ENCODE measurements at regions not wholly inside any gene's neighbourhood (a gene's known extent, or its start where the extent isn't known, plus 50 kb on each side); places are given as distances from the start of the nearest gene placed in this dataset.

DNA sequence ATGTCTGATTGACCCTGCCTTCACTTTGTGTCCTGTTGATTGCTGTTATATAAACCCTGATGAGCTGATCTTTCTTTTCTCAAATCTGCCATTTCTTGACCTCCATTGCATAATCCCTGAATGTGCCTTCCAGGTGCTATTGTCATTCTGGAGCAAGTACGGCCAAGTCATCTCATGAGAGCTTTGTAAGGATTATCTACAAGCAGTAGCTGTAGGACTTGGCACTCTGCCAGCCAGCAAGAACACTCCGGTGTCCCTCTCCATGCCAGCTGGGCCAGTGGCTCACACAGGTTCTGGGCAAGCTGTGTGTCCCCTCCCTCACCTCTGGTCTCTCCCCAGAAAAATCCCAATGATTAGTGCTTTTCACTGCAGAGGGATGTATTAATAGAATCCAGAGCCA, 348.1 kb downstream of the FOXO1 start:
- no peak for DNase-seq

DNA sequence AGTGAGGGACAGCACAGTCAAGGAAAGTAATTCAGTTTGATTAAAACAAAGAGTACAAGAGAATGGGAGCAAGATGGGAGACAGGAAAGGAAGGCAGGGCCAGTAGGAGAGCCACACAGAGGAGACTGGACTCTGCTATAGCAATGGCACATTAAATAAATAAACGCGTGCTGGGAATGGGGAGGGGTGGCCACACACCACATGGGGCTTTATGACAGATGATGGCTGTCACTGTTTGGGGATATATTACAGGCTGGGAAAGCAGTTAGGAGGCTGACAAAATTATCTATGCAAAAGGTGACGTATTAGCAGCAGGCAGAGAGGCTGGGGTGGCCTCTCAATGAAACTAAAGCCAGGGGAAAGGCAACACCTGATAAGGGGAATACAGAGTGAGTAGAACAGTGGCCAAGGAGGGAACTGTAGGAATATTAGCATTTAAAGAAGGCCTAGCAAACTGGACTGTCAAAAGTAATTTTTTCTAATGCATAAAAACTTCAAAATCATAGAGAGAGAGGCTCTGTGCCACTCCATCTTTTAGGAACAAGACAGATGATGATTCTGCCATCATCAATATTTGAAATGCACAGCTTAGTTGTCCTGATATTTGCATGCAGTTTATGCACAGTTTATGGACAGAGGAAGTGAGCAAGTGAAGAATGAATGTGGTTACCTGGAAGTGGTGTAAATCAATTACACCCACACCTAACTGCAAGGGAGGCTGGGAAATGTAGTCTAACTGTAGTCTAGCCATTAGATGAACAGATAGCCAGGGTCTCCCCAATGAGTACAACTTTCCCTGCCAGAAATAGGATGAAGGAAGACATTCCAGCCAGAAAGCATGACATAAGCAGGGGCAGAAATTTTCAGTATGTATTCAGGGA, 346.5 kb downstream of the FOXO1 start:
- DNase-seq = no peak

DNA sequence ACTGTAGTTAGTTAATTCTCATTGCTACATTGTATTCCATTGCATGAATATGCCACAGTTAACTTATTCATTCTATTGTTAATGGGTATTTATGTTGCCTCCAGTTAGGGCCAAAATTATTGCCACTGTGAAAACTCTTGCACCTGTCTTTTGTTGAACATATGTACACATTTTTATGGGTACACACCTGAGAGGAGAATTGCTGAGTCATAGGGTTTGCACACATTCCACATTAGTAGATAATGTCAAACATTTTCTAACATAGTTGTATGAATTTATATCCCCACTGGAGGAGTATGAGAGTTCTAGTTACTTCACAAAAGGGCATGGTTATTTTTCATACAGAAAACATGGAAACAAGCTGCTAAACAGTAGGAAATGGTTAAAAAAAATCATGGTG, 338.4 kb downstream of the FOXO1 start:
- no peak for DNase-seq

DNA sequence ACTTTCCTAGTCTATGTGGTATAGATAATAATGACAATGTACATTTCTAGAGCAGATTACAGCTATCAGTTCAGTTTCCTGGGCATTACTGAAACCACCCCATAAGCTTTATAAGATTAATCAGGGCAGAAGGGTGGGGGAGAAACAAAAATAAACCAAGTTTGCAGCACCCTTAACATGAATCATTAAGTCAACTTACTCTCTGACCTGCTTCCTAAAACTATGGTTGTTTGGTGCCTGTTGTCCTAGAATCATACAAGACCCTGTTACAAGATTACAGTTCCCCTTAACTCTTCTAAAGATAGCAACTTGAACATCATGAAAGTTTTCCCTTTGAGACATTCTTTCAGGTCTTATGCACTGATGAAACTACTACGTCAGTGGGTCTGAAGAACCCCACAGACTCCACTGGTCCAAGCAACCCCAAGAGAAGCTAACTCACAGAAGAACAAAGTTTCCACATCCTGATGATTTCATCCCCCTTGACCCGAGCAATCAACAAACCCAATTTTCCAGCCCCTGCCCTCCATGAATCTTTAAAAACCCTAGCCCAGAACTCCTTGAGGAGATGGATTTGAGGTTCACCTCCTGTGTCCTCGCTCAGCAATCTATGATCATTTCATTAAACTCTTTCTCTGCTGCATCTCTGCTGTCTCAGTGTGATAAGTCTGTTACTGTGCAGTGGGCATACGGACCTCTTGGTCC, 336.5 kb downstream of the FOXO1 start:
- no peak for DNase-seq

DNA sequence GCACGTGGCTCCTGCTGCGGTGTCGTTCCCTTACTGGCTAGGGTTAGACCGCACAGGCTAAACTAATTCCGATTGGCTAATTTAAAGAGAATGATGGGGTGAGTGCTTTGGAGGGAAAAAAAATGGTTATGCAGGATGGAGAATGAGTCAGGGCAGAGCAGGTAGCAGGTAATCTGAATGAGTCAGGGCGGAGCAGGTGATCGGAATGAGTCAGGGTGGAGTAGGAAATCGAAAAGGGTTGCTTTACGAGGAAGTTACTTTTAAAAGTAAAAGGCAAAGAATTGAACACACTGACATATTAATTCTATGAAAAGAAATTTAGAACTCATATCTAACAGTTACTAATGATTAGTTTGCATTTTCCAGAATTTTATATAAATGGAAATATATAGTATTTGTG, 335.5 kb downstream of the FOXO1 start:
- no peak for DNase-seq

DNA sequence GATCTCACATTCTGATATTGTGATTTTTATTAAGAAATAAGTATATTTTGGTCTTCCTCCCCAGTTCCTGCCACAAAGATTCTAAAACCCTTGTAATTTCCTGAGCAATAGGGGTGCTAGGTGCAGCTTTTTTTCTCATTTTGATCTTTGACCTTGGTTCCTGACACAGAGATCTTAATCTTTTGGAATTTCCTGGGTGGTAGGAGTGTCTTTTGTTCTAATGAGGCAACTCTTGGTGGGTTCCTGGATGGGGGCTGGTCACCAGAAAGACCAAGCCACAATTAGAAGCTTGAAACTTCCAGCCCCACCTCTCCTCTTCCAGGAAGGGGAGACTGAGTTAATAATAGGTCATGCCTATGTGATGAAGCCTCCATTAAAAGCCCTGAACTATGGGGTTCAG, 334.6 kb downstream of the FOXO1 start:
- DNase-seq = no peak

DNA sequence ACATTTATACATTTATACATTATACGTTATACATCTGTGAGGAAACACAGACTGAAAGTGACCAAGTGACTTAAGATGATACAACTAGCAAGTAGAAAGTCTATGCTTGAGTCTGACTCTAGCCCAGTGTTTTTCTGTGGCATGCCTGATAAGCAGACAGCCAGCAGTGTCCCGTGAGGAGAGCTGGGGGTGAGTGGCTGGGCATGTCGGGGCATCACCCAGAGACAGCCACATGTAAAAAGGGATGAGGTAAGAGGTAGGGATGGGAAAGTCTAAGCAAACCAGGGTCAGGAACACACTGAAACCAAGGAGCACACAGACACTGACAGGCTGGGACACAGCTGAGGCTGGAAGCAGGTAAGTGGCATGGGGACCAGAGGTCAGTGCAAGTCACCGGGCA, 333.2 kb downstream of the FOXO1 start:
- DNase-seq = no peak

DNA sequence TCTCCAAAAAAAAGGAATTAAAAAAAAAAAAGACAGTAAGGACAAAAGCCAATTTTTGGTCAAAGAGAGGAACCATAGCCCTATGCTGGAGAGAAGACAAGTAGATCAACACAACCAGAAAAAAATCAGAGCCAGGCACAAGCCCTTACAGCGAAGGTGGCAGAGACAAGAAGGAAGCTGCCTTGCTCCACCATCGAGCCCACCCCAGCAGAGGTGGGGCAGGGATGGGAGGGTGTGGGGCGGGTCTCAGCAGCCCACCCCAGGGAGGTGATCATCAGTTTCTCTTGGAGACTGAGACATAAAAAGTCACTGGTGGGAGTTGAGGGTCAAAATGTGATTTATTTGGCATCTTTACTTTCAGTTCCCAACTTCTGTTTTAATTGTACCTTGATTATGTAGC, 332.4 kb downstream of the FOXO1 start:
- DNase-seq = no peak

DNA sequence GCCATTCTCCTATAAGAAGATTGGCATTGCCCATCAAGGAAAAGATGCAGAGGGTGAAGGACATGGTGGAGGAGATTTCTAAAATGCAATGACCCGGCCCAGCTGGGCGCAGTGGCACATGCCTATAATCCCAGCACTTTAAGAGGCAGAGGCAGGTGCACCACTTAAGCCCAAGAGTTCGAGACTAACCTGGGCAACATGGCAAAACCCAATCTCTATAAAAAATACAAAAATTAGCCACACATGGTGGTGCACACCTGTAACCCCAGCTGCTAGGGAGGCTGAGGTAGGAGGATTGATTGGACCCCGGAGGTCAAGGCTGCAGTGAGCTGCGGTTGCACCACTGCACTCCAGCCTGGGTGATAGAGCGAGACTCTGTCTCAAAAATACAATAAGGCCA, 331.8 kb downstream of the FOXO1 start:
- no peak for DNase-seq

DNA sequence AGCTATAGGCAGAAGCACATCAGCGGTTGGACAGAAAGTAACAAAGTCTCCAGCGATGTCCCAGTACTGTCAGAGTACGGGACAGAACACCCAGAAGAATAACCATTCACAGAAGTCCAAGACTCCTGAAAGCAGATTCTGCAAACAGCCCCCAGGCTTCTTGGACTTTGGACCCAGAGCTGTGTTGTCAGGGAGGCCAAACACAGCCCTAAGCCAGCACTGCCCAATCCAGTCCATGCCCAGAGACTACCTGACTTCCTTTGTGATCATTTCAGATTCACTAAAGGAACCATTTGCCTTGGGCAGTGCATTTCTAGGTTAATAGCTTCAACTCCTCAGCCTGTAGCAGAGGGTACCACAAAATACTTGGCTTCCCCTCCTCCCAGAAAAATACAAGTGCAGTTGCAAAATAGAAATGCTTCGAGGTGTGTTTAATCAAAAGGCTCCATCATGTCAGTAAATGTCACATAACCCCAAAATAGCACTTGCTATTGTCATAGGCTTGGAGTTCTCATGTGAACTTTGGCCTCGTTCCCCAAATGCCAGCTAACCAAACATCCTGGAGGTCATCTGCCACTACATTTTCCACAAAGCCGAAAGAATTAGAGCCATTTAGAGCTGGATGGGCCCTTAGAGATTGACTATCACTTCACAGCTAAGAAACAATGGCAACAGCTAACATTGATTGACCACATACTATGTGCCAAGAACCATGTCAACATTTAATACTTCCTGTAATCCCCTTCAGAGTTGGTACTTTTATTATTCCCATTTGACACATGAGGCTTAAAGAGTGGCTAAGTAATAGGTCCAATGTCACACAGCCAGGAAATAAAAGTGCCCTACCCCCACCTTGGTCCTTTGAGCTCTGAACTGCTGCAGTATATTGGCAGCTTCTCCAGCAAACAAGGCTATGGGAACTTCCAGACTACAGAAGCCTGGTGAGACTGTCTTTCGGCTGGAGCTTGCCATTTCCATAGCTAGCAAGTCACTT, 329.9 kb downstream of the FOXO1 start:
- DNase-seq = no peak

DNA sequence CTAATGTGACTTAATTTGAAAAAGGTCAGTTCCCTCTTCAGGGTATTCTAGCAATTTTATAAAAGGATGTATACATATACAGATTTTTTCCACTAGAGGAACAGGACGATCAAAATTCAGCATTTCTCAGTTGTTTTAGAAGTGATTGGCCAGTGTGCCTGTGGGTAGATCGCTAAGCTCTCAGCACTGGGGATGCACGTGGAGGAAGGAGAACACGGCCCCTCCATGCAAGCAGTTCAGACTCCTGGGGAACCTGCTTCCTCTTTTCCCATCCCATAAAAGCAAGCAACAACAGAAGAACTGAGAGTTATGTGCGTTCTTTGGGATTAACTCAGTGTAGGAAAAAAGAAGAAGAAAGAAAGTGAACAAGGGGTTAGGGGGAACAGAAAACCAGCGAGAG, 328.8 kb downstream of the FOXO1 start:
- no peak for DNase-seq

DNA sequence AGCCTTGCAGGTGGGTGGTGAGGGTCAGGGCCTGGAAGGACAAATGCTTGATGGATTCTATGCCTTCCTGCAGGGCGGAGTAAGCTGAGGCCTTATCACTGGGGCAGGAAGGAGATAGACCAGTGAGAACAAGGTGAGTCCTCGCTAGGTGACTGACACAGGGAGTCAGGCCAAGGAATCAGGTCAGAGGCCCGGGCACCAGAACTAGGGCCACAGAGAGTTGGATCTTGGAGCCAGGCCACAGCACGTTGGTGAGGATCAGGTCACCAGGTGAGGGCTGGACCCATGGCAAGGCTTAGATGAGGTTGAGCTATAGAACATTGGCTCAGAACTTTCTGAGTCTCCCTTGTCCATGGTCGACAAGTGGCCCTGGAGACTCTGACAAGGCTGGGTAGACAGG, 328.2 kb downstream of the FOXO1 start:
- no peak for DNase-seq

DNA sequence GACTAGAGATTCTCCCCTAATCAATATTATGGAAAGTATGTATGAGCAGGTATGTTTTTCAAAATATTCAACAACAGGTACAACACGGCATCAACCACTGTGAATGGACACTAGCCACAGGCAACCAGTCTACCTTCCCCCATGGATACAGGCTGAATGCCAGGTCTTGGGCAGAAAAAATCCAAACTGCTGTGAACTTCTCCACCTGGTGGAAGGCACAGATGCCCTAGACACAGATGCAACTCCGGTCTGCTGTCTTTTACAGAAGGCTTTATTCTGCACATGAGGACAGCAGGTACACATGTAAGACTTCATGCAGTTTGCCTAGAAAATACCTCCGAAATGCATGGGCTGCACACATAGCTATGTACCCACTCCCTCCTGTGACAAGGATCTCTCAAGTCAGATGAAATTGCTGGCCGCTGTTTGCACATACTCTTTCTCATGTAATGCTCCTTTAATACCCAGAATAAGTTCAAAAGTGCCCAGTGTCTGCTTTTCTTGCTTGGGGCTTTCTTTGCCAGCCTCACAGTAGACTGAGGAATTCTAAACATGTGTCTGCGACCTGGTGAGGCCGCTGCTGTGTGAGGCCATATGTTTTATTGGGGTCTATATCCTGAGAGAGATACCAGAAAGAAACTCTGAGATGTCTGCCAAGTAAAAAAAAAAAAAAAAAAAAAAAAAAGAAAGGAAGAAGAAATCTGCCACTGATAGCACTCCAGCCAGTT, 325.9 kb downstream of the FOXO1 start:
- DNase-seq = no peak

DNA sequence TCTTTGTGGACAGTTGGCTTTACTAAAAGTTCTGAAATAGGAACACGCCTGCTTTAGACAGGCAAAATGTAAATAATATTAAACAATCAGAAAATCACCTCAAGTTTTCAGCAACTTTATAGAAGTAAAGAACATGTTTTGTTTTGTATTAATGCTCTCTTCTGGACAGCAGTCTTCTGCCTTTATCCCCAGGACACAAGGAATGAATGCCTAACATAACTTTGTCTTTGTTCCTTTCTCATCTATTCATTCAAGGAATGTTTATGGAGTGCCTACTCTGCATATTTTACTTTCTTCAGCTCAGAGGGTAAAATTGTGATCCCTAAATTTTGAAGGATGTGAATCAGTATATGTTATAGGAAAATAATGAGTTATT, 325.4 kb downstream of the FOXO1 start:
- no peak for DNase-seq

DNA sequence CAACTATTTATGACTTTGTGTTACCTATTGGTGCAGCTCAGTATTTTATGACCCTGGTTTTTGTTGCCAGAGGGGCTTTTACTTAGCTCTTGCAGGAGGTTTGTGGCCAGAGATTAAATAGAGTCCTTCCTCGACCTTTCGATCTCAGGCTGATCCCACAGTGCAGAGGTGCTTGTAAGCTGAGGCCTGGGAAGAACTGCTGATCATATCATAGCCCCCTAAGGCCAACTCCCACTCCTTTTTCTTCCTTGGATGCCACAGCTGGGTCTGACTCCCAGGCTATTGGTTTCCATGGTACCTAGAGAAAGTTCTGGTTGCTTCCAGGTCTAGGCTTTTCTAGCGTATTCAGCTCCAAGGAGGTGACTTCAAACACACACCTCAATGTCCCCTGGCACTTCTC, 324.9 kb downstream of the FOXO1 start:
- DNase-seq = no peak

DNA sequence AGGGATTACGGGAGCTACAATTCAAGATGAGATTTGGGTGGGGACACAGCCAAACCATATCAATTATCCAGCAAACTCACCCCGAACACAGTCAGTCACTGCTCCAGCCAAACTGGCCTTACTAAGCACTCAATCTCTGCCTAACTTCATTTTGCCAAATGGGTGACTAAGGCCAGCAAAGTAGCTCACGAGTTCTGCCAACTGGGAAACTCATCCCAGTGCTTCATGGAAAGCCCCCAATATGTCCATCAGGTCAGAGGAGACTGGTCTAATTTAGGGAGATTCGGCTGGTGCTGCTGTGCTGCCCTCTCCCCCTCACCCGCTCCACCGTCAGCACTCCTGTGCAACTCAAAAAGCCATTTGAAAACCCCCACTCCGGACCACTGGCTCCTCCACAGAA, 324.0 kb downstream of the FOXO1 start:
- DNase-seq = no peak

DNA sequence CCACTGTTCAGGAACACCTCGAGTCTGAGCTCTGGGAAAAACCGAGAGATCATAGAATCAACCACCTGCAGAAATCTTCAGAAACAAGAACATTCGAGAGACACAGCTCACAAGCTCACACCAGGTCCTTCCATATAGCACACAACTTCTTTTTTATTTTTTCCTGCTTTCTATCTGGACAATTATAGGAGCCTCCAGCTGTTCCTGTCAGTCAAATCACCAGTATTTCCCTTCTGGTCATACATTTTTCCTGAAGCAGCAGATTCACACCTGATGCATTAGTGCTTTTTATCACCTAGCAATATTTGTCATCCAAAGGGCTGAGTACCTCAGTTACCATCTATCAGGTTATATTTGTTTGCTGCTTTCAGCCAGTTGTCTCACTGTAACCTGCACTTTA, 323.5 kb downstream of the FOXO1 start:
- DNase-seq = no peak

DNA sequence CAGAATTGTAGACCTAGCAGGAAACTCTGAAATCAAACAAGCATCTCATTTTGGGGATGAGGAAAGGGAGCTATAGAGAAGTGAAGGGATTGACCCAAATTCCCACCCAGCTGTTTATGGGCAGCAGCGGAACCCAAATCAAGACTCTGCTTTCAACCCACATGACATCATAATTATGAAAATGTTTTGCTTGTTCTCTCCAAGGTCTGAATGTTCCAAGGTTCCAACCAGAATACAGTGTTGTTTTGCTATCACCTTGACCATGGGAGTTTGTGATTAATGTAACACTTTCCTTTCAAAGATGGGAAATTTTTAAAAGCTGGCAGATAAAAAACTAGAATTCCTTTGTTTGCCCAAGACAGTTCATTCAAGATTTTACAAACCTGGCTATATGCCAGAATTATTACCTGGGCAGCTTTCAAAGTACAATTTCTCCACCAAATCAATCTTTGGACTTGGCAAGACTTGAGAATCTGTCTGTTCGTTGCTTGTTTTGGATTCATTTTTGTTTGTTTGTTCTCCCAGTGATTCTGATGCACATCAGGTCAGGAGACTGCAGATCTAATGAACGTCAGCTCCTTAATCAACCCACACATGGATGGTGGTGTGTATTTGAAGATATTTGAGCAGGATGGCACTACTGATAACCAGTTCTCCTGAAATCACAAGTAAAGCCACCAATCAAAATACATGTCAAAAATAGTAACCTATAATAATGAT, 322.7 kb downstream of the FOXO1 start:
- no peak for DNase-seq

DNA sequence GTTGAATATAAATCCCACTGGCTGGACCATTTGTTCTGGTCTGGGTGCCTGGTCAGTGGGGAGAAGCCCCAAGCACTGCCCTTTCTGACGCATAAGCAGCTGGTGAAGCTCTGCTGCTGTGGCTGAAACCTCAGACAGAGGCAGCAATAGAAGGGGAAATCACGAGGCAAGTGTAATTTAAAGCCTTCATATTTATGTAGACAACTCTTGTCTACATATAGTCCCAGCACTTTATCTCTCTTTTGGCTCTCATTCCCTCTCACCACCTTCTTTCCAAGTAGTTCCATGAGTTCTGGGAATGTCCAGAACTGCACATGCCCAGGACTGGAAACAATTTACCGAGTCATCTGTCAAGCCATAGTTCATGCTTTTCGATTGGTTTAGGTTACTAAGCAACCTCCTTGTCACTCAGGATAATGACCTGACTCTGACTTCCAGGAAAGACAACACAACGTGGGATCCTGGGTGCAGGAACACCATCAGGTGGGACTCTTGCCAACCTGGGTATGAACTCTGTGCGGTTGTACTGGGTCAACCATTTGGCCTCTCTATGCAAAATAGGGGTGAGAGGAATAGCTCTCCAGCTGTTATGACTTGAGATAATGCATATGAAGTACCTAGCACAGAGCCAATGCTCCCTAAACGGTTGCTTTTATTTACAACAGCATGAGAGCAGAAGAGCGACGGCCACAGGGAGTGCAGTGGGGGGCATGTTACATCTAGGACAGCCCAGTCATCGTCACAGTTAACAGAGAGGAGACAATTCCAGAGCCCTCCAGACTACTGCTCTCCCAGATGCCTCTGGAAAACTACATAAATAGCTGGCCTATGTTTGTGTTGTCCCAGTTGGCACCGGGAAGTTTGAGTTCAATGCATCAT, 321.9 kb downstream of the FOXO1 start:
- DNase-seq = no peak

DNA sequence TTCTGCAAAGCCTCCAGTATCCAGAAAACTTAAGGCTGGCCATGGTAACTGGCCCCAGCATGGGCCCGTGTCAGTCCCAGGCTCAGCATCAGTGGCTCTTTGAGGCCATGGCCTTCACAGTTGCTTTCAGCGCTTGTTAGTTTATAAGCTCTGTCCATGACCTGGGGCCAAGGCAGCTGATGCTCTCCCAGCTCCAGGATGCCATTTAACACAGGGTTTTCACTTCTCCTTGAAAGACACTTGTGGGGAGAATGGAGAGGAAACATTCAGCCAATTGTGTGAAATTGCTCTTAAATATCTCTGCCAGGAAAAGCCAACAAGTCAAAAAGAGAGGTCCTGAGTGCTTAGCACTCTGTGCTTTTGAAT, 321.3 kb downstream of the FOXO1 start:
- DNase-seq = no peak

Data from NCI-H1436 treated with DMSO at 0.1 percent for 48 hours (cell line).